Fibroblast of skin of left biceps (primary cell): ENCODE measurements at regions not wholly inside any gene's neighbourhood (a gene's known extent, or its start where the extent isn't known, plus 50 kb on each side); places are given as distances from the start of the nearest gene placed in this dataset.
"Not testable (repeated sequence)": the region's sequence is repeated elsewhere in the genome, so short reads cannot be mapped to it uniquely, and the experiment has no call there.

ENCODE experiments used
- DNase-seq, 2 experiments: peaks; one replicate each; pipeline ENCODE4 v3.0.0-alpha.2; 2013; ENCODE audit warnings: low read depth in 2 of 2

- no peak for DNase-seq
Observed at GRCh38 chr14:45976001-45976400, 675.6 kb downstream of the RPL10L start.

DNA sequence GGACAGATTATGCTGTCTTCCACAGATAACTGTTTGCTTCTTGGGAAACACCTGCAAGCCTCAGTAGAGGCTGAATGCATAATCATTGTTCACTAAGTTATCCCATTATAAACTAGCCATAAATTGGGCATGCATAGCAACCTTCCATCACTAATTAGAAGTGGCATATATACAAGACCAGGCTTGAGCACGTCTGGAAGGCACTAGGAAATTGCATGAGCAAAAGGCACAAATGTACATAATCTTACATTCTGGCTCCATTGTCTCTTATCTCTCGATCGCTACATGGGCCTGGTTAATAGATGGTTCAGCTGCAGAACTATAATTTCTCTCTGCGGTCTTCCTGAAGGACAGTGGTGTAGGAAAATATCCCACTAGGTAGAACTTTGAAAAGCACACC is 679.2 kb downstream of the RPL10L start:
- no peak for DNase-seq

GRCh38 chr14:45970621-45971020 is 681.0 kb downstream of the RPL10L start:
- DNase-seq: no peak

DNA sequence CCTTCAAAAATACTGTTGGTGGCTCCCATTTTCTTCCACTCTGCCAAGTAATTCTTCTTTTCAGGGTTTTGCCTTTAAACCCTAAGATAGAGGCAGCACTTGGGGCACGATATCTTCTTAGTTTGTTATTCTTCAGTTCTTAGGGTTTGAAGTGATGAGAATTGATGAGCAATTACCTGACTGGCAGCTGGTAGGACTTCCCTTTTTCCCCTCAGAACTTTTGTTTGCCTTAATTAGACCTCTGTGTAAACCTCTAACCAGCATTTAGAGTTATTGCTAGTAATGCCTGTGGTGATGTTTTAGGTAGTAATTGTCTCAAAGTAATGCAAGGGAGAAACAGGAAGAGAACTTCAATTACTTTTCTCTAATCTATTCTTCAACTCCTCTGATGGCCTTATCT is 683.5 kb downstream of the RPL10L start:
- DNase-seq: no peak

GRCh38 chr14:45949479-45949878 is 696.5 kb upstream of the MIS18BP1 start:
- no peak for DNase-seq

- DNase-seq: no peak
Observed at GRCh38 chr14:45947830-45948229, 694.8 kb upstream of the MIS18BP1 start.

DNA sequence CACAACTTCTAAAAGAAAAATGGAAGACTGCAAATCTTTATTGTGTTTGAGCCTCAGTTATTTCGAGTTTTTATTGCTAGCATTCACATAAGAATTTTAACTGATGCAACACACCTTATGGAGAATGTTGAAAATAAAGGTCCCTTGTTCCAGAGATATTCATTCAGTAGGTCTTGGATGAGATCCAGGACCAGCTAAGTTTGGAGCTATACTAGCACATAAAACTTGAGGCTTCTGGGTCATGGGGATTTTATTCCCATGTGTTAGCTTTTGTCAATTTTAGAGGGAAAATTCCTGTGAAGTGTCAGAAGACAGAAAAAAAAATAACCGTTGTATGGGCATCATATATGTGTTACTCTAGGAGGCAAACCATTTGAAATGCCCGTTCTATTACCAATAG is 693.2 kb upstream of the MIS18BP1 start:
- DNase-seq: no peak

DNA sequence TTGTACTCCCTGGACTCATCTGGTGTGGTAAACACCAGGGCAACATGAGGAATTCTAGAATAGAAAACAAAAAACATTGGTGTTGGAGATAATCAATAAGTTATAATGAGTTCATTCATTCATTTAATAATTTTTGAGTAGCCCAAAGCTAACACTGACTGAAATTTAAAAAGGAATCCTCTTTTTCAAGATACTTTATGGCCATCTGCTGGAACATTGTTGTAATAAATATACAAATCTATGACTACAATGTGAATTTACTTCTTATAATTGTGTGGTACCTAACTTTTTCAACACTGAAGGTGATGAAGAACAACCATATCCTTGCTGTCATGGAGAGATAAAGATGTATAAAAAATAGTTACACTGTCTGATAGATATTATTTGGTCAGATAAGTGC is 687.3 kb upstream of the MIS18BP1 start:
- DNase-seq: no peak

DNA sequence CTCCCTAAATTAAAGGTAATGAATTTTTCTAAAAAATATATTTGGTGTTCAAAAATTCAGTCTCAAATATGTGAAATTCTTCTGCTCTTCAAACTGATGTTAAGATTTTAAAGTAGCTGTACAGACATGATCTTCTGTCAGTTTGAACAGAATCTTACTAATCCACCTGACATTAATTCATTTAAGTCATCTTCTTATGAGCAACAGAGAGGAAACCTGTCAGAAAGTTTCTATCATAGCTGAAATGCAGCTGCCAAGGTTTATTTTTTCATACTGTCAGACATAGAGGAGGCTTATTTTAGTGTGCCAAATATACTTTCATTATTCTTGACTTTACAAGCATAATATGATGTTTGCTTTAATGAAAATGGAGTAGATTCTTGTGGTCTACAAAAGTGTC is 686.6 kb upstream of the MIS18BP1 start:
- no peak for DNase-seq

- DNase-seq: not testable (repeated sequence)
Observed at GRCh38 chr14:45919995-45920394, 667.0 kb upstream of the MIS18BP1 start.

DNA sequence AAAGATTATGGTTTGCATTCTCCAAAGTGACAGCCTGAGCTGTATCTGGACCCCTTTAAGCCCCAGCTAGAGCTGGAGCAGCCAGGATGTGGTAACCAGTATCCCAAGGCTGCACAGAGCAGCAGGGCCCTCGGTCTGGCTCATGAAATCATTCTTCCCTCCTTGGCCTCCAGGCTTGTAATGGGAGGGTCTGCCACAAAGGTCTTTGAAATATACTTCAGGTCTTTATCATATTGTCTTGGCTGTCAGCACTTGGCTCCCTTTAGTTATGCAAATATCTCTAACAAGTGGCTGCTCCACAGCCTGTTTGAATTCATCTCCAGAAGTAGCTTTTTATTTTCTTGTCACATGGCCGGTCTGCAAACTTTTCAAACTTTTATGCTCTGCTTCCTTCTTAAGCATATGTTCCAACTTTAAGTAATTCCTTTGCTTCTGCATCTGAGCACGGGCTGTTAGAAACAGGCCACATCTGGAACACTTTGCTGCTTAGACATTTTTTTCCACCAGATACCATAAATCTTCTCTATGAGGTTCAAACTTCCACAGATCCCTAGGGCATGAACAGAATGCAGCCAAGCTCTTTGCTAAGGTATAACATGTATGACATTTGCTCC is 663.4 kb upstream of the MIS18BP1 start:
- DNase-seq: no peak

DNA sequence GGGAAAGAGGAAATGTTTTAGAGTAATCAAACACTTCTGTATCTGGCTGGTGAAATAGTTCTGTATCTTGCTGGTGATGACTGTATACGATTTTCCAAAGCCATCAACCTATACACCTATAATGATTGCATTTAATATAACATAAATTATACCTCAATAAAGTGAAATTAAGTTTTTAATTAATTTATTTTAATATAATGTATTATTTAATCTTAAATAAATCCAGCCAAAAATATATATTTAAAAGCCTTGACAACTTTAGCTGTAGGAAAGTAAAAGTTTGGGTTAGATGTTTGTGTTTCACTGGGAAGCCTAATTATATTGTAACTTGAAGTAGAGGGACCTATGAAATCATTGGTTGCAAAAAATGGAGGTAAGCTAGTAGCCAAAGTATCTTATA is 654.8 kb upstream of the MIS18BP1 start:
- no peak for DNase-seq

DNA sequence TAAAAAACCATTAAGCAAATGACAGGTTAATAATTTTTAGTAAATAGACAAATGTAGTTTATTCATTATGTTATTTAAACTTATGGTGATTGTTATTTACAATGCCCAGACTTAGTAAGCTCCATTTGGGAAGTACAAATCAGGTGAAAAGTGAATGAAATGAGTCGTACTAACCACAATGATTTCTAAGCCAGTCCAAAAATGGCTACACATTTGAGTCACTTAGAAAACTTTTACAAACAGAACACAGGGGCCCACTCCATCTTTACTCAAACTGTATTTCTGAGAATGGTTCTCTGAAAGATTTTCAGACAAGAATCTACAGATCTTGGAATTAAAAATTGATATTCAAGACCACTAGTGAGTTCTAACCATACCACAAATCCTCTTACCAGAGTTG is 653.3 kb upstream of the MIS18BP1 start:
- DNase-seq: no peak

DNA sequence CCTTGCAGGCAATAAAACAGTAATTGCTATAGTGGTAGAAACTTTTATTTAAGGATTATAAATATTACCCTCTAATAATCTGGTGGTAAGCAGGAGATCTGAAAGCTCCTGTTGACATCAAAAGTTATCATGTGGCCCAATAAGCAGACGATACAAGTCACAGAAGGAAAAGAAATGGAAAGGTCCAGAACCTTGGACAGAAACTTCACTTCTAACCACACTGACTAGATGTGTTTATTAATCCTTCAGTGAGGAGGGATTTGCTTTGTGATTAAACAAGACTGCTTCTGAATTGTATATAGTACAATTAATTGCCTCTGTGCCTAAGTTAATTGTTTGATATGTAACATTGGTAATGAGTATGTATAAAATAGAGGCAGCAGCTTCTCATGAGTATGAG is 652.7 kb upstream of the MIS18BP1 start:
- DNase-seq: no peak

DNA sequence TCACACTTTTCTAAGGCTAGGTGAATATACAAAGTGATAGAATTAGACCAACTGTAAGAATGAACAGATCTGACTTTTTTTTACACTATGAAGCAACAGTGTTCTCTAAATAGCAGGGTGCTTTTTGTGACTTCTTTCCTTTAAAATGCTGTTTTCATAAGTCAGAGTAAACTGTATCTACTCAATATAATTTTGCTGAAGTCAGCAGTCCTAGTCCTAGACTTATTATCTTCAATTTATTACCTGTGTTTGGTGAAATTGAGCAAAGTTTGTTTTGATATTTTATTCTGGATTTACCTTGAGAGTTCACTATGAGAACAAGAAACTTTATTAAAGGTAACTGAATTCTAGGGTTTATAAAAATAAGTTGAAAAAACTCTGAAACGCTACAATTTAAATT is 651.3 kb upstream of the MIS18BP1 start:
- DNase-seq: no peak

GRCh38 chr14:45902241-45902640 is 649.2 kb upstream of the MIS18BP1 start:
- no peak for DNase-seq

DNA sequence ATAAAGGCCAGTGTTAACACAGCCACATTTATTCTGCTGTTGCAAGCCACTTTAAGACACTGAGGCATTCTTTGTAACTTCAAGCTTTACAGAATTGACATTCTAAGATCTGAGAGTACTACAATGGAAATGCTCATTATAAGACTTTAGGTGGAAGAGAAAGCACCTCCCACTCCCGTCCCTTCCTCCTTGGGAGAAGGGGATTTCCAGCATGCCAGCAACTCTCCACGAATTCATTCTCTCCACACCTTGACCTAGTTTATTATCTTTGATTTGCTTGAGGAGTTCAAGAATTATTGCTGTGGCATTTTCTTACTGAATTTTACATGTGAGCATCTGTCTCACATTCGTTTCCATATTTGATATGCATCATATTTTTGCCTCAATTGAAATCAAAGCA is 644.4 kb upstream of the MIS18BP1 start:
- no peak for DNase-seq

DNA sequence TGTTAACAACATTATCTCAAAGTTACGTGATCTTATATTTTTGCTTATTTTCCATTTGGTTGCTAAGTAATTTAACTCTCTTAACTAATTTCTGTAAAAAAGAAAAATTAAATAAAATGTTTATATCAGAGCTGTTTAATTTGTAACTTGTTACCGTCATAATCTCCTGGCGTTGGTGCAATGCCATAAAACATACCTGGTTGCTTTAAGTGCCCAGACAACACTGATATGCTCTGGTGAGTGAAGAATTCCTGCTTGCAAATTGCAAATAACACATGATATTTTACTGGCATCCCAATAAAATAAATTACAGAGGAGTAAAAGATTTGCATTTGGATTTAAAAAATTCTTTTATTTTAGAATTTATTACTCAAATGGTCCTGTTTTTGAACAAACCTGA is 640.1 kb upstream of the MIS18BP1 start:
- no peak for DNase-seq

DNA sequence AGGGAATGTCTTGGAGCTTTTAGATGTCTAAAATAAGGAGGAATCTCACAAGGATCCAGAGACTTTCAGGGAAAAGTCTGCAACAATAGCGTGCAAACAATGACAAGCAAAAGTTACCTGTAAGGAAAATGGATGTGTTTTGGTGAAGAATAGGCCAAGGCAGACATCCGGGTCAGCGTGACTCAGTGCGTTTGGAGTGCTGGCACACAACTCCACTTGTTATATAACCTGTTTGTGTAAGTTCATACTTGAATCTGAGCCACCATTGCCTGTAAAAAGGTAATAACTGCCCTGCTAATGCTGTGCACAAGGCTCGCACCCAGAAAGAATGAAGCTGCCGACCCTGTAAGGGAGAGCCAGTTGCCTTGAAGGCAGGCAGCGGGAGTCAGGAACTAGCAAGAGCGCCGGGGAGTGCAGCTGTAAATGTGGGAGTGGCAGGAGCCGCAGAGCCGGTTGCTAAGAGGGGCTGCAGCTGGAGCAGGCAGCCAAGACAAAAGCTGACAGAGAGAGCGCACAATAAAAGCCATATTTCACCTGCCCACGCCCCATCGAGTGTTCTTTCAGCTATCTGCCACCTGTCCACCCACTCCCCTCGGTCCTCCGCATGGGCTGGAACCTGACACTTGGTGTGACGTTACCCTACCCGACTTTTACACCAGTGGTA is 638.5 kb upstream of the MIS18BP1 start:
- no peak for DNase-seq

DNA sequence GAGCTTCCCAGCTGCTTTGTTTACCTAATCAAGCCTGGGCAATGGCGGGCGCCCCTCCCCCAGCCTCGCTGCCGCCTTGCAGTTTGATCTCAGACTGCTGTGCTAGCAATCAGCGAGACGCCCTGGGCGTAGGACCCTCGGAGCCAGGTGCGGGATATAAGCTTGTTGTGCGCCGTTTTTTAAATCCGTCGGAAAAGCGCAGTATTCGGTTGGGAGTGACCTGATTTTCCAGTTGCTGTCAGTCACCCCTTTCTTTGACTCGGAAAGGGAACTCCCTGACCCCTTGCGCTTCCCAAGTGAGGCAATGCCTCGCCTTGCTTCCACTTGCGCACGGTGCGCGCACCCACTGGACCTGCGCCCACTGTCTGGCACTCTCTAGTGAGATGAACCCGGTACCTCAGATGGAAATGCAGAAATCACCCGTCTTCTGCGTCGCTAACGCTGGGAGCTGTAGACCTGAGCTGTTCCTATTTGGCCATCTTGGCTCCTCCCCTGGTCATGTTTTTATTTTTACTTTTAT is 635.8 kb upstream of the MIS18BP1 start:
- DNase-seq: not testable (repeated sequence)

- DNase-seq: no peak
Observed at GRCh38 chr14:45877981-45878380, 625.0 kb upstream of the MIS18BP1 start.

GRCh38 chr14:45868863-45869262 is 615.9 kb upstream of the MIS18BP1 start:
- no peak for DNase-seq

GRCh38 chr14:45868377-45868776 is 615.4 kb upstream of the MIS18BP1 start:
- DNase-seq: no peak
